ENCODE measurements at regions not wholly inside any gene's neighbourhood (a gene's known extent, or its start where the extent isn't known, plus 50 kb on each side); places are given as distances from the start of the nearest gene placed in this dataset.

- TF ChIP-seq EZH2 (IDR thresholded peaks at IDR 0.05; ENCODE audit: borderline replicate concordance, insufficient read depth, low read depth, low read length, poor library complexity, severe bottlenecking) (no peak), CTCF (IDR thresholded peaks at IDR 0.05) (no peak)
These were observed 124.3 kb upstream of the EGLN3 start for GRCh38 chr14:34075042-34075744.
